Uterus (tissue), 2 donors: ENCODE measurements at regions not wholly inside any gene's neighbourhood (a gene's known extent, or its start where the extent isn't known, plus 50 kb on each side); places are given as distances from the start of the nearest gene placed in this dataset.

Experiments used
- POLR2A ChIP-seq, 2 donors: fragments of 450-650 bp; IDR thresholded peaks; one replicate each; pipeline ENCODE4 v1.6.1; 2016; ENCODE audit warnings: antibody characterized with exemption in 2 of 2, mild to moderate bottlenecking in 1 of 2, moderate library complexity in 1 of 2
- TF ChIP-seq, protein P1 (sequence below), 4 experiments: fragments of 200-600 bp in 2 of 4; fragments of 450-650 bp in 2 of 4; sonication (generic) in 2 of 4; IDR thresholded peaks; one replicate each; pipeline ENCODE4 v1.5.1; 2016 to 2019; ENCODE audit warnings: antibody characterized with exemption in 4 of 4, mild to moderate bottlenecking in 2 of 4, moderate library complexity in 1 of 4

GRCh38 chr12:13843841-13844240 is 137.6 kb downstream of the GRIN2B start:
- TF ChIP-seq, protein P1, sequence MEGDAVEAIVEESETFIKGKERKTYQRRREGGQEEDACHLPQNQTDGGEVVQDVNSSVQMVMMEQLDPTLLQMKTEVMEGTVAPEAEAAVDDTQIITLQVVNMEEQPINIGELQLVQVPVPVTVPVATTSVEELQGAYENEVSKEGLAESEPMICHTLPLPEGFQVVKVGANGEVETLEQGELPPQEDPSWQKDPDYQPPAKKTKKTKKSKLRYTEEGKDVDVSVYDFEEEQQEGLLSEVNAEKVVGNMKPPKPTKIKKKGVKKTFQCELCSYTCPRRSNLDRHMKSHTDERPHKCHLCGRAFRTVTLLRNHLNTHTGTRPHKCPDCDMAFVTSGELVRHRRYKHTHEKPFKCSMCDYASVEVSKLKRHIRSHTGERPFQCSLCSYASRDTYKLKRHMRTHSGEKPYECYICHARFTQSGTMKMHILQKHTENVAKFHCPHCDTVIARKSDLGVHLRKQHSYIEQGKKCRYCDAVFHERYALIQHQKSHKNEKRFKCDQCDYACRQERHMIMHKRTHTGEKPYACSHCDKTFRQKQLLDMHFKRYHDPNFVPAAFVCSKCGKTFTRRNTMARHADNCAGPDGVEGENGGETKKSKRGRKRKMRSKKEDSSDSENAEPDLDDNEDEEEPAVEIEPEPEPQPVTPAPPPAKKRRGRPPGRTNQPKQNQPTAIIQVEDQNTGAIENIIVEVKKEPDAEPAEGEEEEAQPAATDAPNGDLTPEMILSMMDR (IDR thresholded peaks at IDR 0.05): no peak
- no peak for TF ChIP-seq POLR2A (IDR thresholded peaks at IDR 0.05)
